Gastroesophageal sphincter (tissue), 3 donors: ENCODE measurements at regions not wholly inside any gene's neighbourhood (a gene's known extent, or its start where the extent isn't known, plus 50 kb on each side); places are given as distances from the start of the nearest gene placed in this dataset.

Source experiments
- CTCF ChIP-seq, 4 experiments: fragments of 200-600 bp in 2 of 4; fragments of 450-650 bp in 2 of 4; sonication (generic) in 1 of 4; IDR thresholded peaks; one replicate each; pipeline ENCODE4 v1.5.1; 2017 to 2019; ENCODE audit warnings: antibody characterized with exemption in 4 of 4, mild to moderate bottlenecking in 2 of 4, moderate library complexity in 2 of 4
- POLR2A ChIP-seq, 2 donors: fragments of 450-650 bp; IDR thresholded peaks; one replicate each; pipeline ENCODE4 v1.6.1; 2017; ENCODE audit warnings: antibody characterized with exemption in 2 of 2, mild to moderate bottlenecking in 2 of 2, moderate library complexity in 1 of 2

- TF ChIP-seq POLR2A (IDR thresholded peaks at IDR 0.05), result no peak
- no peak for TF ChIP-seq CTCF (IDR thresholded peaks at IDR 0.05)
Measured at GRCh38 chr3:127114337-127115070, 78.4 kb upstream of the PRR23E start.
